ENCODE measurements at regions not wholly inside any gene's neighbourhood (a gene's known extent, or its start where the extent isn't known, plus 50 kb on each side); places are given as distances from the start of the nearest gene placed in this dataset.
"Not testable (repeated sequence)": the region's sequence is repeated elsewhere in the genome, so short reads cannot be mapped to it uniquely, and the experiment has no call there.

DNA sequence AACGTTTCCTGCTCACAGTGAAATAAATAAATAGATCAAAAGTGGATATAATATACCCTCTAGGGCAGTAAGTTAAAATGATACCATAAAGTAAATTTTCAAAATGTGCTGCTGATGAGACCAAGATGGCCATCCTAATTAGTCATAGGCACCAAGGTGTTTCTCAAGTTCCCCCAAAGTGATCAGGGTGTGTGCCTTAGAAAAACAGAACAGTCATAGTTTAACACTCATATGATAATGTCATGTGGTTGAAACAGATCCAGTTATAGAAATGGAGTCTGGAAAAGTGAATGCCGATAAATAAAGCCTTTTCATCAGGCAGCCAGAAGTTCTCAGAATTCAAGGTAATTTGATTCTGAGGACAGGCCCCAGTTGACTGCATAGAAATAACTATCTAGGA, 161.5 kb upstream of the CDKN2B start:
- Mint-ChIP-seq H3K4me1 (peaks cover 24 to 37% (median 36%) of the 10 kb centered on the region in 3 donors), H3K4me3 (peak overlapping the region in 1 of 4 donors; percentile 92), H3K9me3 (no peaks in the 10 kb centered on the region), H3K27ac (peak overlapping the region in 1 of 3 donors; percentile 4), H3K27me3 (peaks cover 4% of the 10 kb centered on the region), H3K36me3 (no peaks in the 10 kb centered on the region)

- Mint-ChIP-seq H3K27ac (peak overlapping the region in 2 of 3 donors; percentile 47 to 86), H3K27me3 (peaks cover 1% of the 10 kb centered on the region), H3K9me3 (no peaks in the 10 kb centered on the region), H3K36me3 (no peaks in the 10 kb centered on the region), H3K4me1 (peaks cover 26 to 38% (median 37%) of the 10 kb centered on the region in 3 donors), H3K4me3 (peak overlapping the region in 2 of 4 donors; percentile 52 to 92)
These were observed 162.0 kb upstream of the CDKN2B start for GRCh38 chr9:22170990-22171670.

DNA sequence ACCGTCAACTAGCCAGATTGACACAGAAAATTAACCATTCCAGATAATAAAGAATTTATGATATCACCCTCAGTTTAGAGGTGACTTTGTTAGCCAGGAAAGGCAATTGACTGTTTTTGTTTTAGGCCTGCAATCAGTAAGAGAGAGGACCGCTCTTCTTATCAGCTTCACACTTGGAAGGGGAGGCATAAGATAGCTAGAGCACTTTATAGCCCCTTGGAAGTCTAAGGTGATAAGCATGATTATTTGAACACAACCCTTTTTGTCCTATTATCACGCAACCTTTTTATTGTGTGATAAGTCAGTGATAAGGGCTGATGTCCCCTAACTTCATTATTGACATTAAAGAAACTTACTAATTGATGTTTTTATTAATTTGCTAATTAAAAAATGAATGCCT, 162.6 kb upstream of the CDKN2B start:
- Mint-ChIP-seq H3K27me3 (peaks cover 1% of the 10 kb centered on the region), H3K4me1 (peaks cover 26 to 41% (median 39%) of the 10 kb centered on the region in 3 donors), H3K9me3 (no peaks in the 10 kb centered on the region), H3K27ac (peak overlapping the region in 1 of 3 donors; percentile 47), H3K36me3 (no peaks in the 10 kb centered on the region), H3K4me3 (peak overlapping the region in 1 of 4 donors; percentile 92)

DNA sequence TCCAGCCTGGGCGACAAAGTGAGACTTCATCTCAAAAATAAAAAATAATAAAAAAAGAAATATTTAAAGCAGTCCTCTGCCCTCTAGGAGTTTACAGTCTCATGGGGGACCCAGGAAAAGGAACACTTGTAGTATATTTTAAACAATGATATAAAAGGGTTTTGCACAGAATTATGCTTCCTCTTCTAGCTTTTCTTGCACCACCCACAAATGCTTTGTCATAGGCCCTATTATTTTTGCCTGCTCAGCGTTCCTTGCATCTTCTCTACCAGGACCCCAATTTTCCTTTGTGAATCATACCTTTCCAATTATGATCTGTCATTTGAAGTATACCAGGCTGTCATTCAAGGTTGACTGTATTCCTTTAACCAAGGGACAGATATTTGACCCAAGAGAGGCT, 164.8 kb upstream of the CDKN2B start:
- Mint-ChIP-seq H3K4me3 (no peak overlapping the region), H3K36me3 (no peaks in the 10 kb centered on the region), H3K4me1 (peaks cover 26 to 41% (median 39%) of the 10 kb centered on the region in 3 donors), H3K27ac (peak overlapping the region in 1 of 3 donors; percentile 14), H3K9me3 (peaks cover 0 to 4% (median 2%) of the 10 kb centered on the region in 3 donors), H3K27me3 (peaks cover 1% of the 10 kb centered on the region)

GRCh38 chr9:22175972-22176545, 167.0 kb upstream of the CDKN2B start:
- Mint-ChIP-seq H3K4me1 (peaks cover 15 to 25% (median 23%) of the 10 kb centered on the region in 3 donors), H3K27ac (peak overlapping the region in 1 of 3 donors; percentile 88), H3K4me3 (peak overlapping the region in 1 of 4 donors; percentile 43), H3K36me3 (no peaks in the 10 kb centered on the region), H3K9me3 (peaks cover 2 to 4% (median 2%) of the 10 kb centered on the region in 3 donors), H3K27me3 (peaks cover 1% of the 10 kb centered on the region)

DNA sequence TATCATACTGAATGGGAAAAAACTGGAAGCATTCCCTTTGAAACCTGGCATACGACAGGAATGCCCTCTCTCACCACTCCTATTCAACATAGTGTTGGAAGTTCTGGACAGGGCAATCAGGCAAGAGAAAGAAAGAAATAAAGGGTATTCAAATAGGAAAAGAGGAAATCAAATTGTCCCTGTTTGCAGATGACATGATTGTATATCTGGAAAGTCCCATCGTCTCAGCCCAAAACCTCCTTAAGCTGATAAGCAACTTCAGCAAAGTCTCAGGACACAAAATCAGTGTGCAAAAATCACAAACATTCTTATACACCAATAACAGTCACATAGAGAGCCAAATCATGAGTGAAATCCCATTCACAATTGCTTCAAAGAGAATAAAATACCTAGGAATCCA, 171.9 kb upstream of the CDKN2B start:
- peaks cover 7 to 10% (median 10%) of the 10 kb centered on the region in 3 donors for H3K4me1 Mint-ChIP-seq
- peak overlapping the region in 1 of 4 donors; percentile 33 for H3K4me3 Mint-ChIP-seq
- not testable (repeated sequence) for H3K36me3 Mint-ChIP-seq, H3K9me3 Mint-ChIP-seq, H3K27ac Mint-ChIP-seq, H3K27me3 Mint-ChIP-seq

DNA sequence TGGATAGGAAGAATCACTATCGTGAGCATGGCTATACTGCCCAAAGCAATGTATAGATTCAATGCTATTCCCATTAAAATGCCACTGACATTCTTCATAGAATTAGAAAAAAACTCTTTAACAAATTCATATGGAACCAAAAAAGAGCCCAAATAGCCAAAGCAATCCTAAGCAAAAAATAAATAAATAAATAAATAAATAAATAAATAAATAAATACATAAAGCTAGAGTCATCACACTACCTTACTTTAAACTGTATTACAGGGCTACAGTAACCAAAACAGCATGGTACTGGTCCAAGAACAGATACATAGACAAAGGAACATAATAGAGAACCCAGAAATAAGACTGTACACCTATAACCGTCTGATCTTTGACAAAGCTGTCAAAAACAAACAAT, 180.4 kb upstream of the CDKN2B start:
- no peak overlapping the region for H3K4me3 Mint-ChIP-seq
- peaks cover 2% of the 10 kb centered on the region for H3K27me3 Mint-ChIP-seq
- H3K36me3 Mint-ChIP-seq = no peaks in the 10 kb centered on the region
- H3K9me3 Mint-ChIP-seq = peaks cover 0 to 2% (median 0%) of the 10 kb centered on the region in 3 donors
- peaks cover 0 to 10% (median 9%) of the 10 kb centered on the region in 3 donors for H3K4me1 Mint-ChIP-seq
- no peak overlapping the region for H3K27ac Mint-ChIP-seq

DNA sequence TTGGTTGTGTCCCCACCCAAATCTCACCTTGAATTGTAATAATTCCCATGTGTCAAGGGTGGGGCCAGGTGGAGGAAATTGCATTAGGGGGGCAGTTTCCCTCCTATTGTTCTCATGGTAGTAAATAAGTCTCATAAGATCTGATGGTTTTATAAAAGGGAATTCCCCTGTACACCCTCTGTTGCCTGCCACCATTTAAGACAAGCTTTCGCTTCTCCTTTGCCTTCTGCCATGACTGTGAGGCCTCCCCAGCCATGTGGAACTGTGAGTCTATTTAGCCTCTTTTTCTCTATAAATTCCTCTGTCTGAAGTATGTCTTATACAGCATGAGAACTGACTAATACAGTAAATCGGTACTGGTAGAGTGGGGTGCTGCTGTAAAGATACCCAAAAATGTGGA, 187.9 kb upstream of the CDKN2B start:
- Mint-ChIP-seq H3K9me3 (peaks cover 6 to 27% (median 19%) of the 10 kb centered on the region in 3 donors), H3K27ac (peak overlapping the region; percentile 13 to 91 (median 80)), H3K4me1 (peaks cover 15 to 21% (median 20%) of the 10 kb centered on the region in 3 donors), H3K4me3 (peak overlapping the region in 2 of 4 donors; percentile 81 to 86)
- not testable (repeated sequence) for H3K36me3 Mint-ChIP-seq, H3K27me3 Mint-ChIP-seq

DNA sequence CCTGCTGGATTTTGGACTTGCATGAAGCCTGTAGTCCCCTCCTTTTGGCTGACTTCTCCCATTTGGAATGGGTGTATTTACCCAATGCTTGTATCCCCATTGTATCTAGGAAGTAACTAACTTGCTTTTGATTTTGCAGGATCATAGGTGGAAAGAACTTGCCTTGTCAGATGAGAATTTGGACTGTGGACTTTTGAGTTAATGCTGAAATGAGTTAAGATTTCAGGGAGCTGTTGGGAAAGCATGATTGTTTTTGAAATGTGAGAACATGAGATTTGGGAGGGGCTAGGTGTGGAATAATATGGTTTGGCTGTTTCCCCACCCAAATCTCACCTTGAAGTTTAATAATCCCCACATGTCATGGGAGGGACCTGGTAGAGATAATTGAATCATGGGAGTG, 189.6 kb upstream of the CDKN2B start:
- Mint-ChIP-seq H3K27me3 (peaks cover 6% of the 10 kb centered on the region), H3K9me3 (peaks cover 6 to 25% (median 19%) of the 10 kb centered on the region in 3 donors), H3K27ac (peak overlapping the region in 1 of 3 donors; percentile 27), H3K4me3 (no peak overlapping the region), H3K36me3 (no peaks in the 10 kb centered on the region), H3K4me1 (peaks cover 25 to 28% (median 27%) of the 10 kb centered on the region in 3 donors)

- peaks cover 3 to 22% (median 19%) of the 10 kb centered on the region in 3 donors for H3K9me3 Mint-ChIP-seq
- H3K4me1 Mint-ChIP-seq = peaks cover 34 to 39% (median 37%) of the 10 kb centered on the region in 3 donors
- H3K4me3 Mint-ChIP-seq = no peak overlapping the region
- peaks cover 5% of the 10 kb centered on the region for H3K27me3 Mint-ChIP-seq
- no peak overlapping the region for H3K27ac Mint-ChIP-seq
- peaks cover 1% of the 10 kb centered on the region for H3K36me3 Mint-ChIP-seq
These were observed 192.2 kb upstream of the CDKN2B start for GRCh38 chr9:22201256-22201655.

DNA sequence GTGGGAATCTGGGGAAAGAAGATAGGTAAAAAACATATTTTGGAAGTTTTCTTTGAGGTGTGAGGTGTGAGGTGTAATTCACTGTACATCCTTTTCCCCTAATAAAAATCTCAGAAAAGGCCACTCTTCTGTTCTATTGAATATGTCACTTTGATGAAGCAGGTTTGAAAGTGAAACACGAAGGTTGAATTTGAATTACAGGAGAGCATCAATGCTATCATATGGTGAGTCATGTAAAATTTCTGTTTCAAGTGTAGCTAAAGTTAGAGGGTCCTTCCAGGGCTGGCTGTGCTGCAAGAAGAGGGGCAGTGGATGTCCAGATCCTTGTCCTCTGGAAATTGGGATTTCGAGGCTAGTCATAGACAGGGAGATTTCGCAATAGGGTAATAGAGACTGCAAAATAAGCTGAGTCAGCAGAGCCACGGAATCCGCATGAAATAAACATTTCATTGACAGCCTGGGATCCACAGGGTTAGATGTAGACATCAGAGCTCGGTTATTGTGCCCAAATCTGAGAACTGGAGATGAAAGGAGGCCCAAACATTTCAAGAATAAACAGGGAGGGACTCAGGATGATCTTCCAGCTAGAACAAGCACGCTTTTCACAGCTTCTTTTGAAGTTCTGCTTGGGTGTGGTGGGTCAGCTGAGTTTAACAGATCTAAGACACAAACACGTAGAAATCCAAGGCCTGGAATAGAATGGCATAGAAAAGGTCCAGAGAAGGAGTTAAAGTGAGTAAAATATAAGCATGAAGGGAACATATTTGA, 194.4 kb upstream of the CDKN2B start:
- peak overlapping the region in 2 of 3 donors; percentile 49 to 75 for H3K27ac Mint-ChIP-seq

GRCh38 chr9:22204240-22204639, 195.1 kb upstream of the CDKN2B start:
- H3K27me3 Mint-ChIP-seq = peaks cover 5% of the 10 kb centered on the region
- peaks cover 0 to under 1% (median 0%) of the 10 kb centered on the region in 3 donors for H3K9me3 Mint-ChIP-seq
- H3K36me3 Mint-ChIP-seq = peaks cover 1% of the 10 kb centered on the region
- H3K27ac Mint-ChIP-seq = peak overlapping the region in 2 of 3 donors; percentile 49 to 75
- H3K4me3 Mint-ChIP-seq = peak overlapping the region in 3 of 4 donors; percentile 16 to 89 (median 79)
- H3K4me1 Mint-ChIP-seq = peaks cover 32 to 48% (median 44%) of the 10 kb centered on the region in 3 donors

More for the DNA sequence above, 194.4 kb upstream of the CDKN2B start:
- H3K9me3 Mint-ChIP-seq = peaks cover 2 to 7% (median 6%) of the 10 kb centered on the region in 3 donors
- peaks cover 1% of the 10 kb centered on the region for H3K36me3 Mint-ChIP-seq
- H3K4me1 Mint-ChIP-seq = peaks cover 31 to 41% (median 37%) of the 10 kb centered on the region in 3 donors
- H3K4me3 Mint-ChIP-seq = peak overlapping the region; percentile 16 to 76 (median 46)
- peaks cover 5% of the 10 kb centered on the region for H3K27me3 Mint-ChIP-seq

GRCh38 chr9:22206833-22207232, 197.7 kb upstream of the CDKN2B start:
- peak overlapping the region in 1 of 3 donors; percentile 18 for H3K27ac Mint-ChIP-seq
- peaks cover 1% of the 10 kb centered on the region for H3K36me3 Mint-ChIP-seq
- H3K27me3 Mint-ChIP-seq = peaks cover 5% of the 10 kb centered on the region
- H3K4me3 Mint-ChIP-seq = peak overlapping the region in 3 of 4 donors; percentile 5 to 89 (median 83)
- no peaks in the 10 kb centered on the region for H3K9me3 Mint-ChIP-seq
- peaks cover 33 to 50% (median 47%) of the 10 kb centered on the region in 3 donors for H3K4me1 Mint-ChIP-seq

GRCh38 chr9:22208846-22209585, 199.9 kb upstream of the CDKN2B start:
- H3K9me3 Mint-ChIP-seq = no peaks in the 10 kb centered on the region
- peaks cover 3% of the 10 kb centered on the region for H3K27me3 Mint-ChIP-seq
- peaks cover 24 to 43% (median 36%) of the 10 kb centered on the region in 3 donors for H3K4me1 Mint-ChIP-seq
- H3K36me3 Mint-ChIP-seq = peaks cover 1% of the 10 kb centered on the region
- no peak overlapping the region for H3K27ac Mint-ChIP-seq
- H3K4me3 Mint-ChIP-seq = peak overlapping the region in 3 of 4 donors; percentile 59 to 88 (median 88)

Data from IgD-negative memory B cell (primary cell).